GM21786 (cell line): ENCODE measurements at regions not wholly inside any gene's neighbourhood (a gene's known extent, or its start where the extent isn't known, plus 50 kb on each side); places are given as distances from the start of the nearest gene placed in this dataset.
"Not testable (repeated sequence)": the region's sequence is repeated elsewhere in the genome, so short reads cannot be mapped to it uniquely, and the experiment has no call there.

Experiments used
- ATAC-seq: cut with Tn5 transposase; IDR thresholded peaks from one replicate; pipeline ENCODE4 v1.9.1; 2021; ENCODE audit not compliant: unreplicated experiment

- ATAC-seq: no peak
Observed at GRCh38 chr14:35174342-35174741, 52.0 kb downstream of the PRORP start.

DNA sequence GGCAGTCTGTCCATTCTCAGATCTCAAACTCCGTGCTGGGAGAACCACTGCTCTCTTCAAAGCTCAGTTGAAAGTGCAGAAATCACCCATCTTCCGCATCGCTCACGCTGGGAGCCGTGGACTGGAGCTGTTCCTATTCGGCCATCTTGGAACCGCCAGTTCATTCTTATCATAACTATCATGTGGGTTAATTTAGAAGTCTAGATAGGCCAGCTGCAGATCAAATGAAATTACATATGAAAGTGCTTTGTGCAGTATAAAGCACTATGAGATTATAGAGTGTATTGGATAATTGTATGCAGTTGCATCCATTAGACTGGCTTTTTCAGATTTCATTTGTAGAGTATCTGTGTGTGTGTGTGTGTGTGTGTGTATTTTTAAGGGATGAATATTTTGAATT lies 57.8 kb downstream of the PRORP start:
- no peak for ATAC-seq

GRCh38 chr14:35184891-35185290 lies 62.5 kb downstream of the PRORP start:
- not testable (repeated sequence) for ATAC-seq

GRCh38 chr14:35189422-35189821 lies 67.1 kb downstream of the PRORP start:
- ATAC-seq: no peak

DNA sequence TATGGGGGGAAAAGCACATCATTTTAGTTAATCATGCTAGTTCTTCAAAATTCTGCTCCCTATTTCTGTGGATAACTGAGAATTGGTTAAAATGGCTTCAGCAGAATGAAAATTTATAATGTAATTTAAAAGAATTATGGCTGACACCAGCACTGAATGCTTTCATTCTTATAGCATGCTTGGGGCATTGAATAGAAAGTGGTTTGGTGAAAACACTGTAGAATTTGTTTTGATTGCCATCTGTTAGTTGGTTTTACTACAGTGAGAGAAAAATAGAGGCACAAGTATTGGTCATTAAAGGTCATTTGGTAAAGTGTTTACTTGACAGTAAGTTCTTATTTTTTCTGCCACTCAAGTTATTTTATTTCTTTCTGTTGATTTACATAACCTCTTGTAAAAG lies 70.8 kb downstream of the PRORP start:
- no peak for ATAC-seq

GRCh38 chr14:35194183-35194582 lies 71.8 kb downstream of the PRORP start:
- ATAC-seq: not testable (repeated sequence)

- ATAC-seq: peak; percentile 63
Observed at GRCh38 chr14:35196571-35196970, 74.2 kb downstream of the PRORP start.

GRCh38 chr14:35197015-35197414 lies 74.7 kb downstream of the PRORP start:
- no peak for ATAC-seq

- ATAC-seq: no peak
Observed at GRCh38 chr14:35201066-35201465, 78.7 kb downstream of the PRORP start.

DNA sequence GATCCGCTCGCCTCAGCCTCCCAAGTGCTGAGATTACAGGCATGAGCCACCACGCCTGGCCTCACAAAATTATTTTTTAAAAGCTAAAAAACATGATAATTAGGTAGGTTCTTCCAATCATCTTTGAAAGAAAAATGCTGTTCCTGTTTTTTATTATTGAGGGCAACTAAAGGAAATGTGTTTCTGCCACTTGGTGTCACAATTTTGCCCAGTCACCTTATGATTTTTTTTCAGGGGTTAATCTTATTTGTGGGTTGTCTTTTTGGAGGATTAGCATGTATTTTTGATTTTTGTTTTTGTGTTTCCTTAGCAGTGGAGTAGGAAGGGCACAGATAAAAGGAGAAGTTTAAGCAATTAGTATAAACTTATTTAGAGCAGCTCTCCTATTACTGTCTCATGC lies 79.8 kb downstream of the PRORP start:
- ATAC-seq: no peak

- no peak for ATAC-seq
Observed at GRCh38 chr14:35205737-35206136, 83.4 kb downstream of the PRORP start.

GRCh38 chr14:35211067-35211466 lies 81.1 kb upstream of the PSMA6 start:
- no peak for ATAC-seq

DNA sequence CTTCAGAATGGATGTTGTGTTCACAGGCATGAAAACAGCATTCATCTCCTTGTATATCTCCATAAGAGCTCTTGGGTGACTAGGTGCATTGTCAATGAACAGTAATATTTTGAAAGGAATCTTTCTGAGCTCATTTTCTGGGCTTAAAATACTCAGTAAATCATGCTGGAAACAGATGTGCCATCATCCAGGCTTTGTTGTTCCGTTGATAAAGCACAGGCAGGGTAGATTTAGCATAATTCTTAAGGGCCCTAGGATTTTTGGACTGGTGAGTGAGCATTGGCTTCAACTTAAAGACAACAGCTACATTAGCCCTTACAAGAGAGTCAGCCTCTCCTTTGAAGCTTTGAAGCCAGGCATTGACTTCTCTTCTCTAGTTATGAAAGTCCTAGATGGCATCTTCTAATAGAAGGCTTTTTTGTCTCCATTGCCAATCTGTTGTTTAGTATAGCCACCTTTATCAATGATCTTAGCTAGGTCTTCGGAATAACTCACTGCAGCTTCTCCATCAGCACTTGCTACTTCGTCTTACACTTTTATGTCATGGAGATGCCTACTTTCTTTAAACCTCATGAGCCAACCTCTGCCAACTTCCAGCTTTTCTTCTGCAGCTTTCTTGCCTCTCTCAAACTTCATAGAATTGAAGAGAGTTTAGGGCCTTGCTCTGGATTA lies 79.6 kb upstream of the PSMA6 start:
- no peak for ATAC-seq

GRCh38 chr14:35213143-35213788 lies 78.9 kb upstream of the PSMA6 start:
- no peak for ATAC-seq

GRCh38 chr14:35213869-35214387 lies 78.3 kb upstream of the PSMA6 start:
- ATAC-seq: no peak

GRCh38 chr14:35214402-35214801 lies 77.8 kb upstream of the PSMA6 start:
- ATAC-seq: not testable (repeated sequence)

GRCh38 chr14:35215110-35215813 lies 76.9 kb upstream of the PSMA6 start:
- no peak for ATAC-seq

DNA sequence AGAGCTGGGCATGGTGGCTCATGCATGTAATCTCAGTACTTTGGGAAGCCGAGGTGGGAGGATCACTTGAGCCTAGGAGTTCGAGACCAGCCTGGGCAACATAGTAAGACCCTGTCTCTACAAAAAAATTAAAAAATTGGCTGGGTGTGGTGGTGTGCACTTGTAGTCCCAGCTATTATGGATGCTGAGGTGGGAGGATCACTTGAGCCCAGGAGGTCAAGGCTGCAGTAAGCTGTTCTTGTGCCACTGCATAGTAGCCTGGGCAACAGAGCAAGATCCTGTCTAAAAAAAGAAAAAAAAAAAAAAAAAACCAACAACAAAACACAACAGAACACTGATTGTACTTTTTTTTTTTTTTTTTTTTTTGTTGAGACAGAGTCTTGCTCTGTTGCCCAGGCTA lies 74.0 kb upstream of the PSMA6 start:
- ATAC-seq: not testable (repeated sequence)

DNA sequence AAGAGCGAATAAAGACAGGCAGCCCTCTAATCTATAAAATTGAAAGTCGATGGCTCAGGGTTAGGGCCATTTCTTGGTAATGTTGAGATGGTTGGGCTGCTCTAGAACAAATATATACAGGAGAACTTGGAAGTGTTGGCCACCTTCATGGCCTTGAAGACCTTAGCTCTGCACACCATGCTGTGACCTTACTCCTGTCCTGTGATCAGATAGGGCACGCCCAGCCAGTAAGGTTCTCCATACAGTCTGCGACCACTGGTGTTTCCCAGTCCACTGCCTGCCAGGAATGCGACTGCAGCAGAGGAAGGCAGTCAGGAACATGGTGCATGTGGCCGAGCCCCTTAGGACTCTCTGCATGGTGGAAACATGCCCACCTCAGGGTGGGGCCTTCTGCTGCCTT lies 73.2 kb upstream of the PSMA6 start:
- no peak for ATAC-seq

- no peak for ATAC-seq
Observed at GRCh38 chr14:35220027-35220676, 72.0 kb upstream of the PSMA6 start.

GRCh38 chr14:35220920-35221319 lies 71.3 kb upstream of the PSMA6 start:
- ATAC-seq: no peak
